HG03442 (cell line): ENCODE measurements at regions not wholly inside any gene's neighbourhood (a gene's known extent, or its start where the extent isn't known, plus 50 kb on each side); places are given as distances from the start of the nearest gene placed in this dataset.

Experiments
- ATAC-seq: cut with Tn5 transposase; IDR thresholded peaks from one replicate; pipeline ENCODE4 v1.9.1; 2021; ENCODE audit warnings: mild to moderate bottlenecking, moderate library complexity; ENCODE audit not compliant: unreplicated experiment

GRCh38 chr18:76771192-76771799 is 51.1 kb upstream of the ZNF236 start:
- ATAC-seq = no peak

- no peak for ATAC-seq
These were observed 54.4 kb upstream of the ZNF236 start for GRCh38 chr18:76767954-76768353.

GRCh38 chr18:76766429-76766828 is 55.9 kb upstream of the ZNF236 start:
- ATAC-seq = no peak

GRCh38 chr18:76765649-76766048 is 56.7 kb upstream of the ZNF236 start:
- no peak for ATAC-seq

- ATAC-seq = no peak
These were observed 58.0 kb upstream of the ZNF236 start for GRCh38 chr18:76764291-76764901.

- no peak for ATAC-seq
These were observed 63.3 kb upstream of the ZNF236 start for GRCh38 chr18:76759056-76759455.

GRCh38 chr18:76757925-76758324 is 64.4 kb upstream of the ZNF236 start:
- no peak for ATAC-seq

- ATAC-seq = no peak
These were observed 65.0 kb upstream of the ZNF236 start for GRCh38 chr18:76757335-76757734.

GRCh38 chr18:76756531-76757253 is 65.7 kb upstream of the ZNF236 start:
- no peak for ATAC-seq

GRCh38 chr18:76754351-76754750 is 68.0 kb upstream of the ZNF236 start:
- no peak for ATAC-seq

GRCh38 chr18:76752400-76752799 is 70.0 kb upstream of the ZNF236 start:
- no peak for ATAC-seq

- no peak for ATAC-seq
These were observed 71.2 kb upstream of the ZNF236 start for GRCh38 chr18:76750917-76751890.

GRCh38 chr18:76750269-76750668 is 72.1 kb upstream of the ZNF236 start:
- ATAC-seq = no peak

GRCh38 chr18:76747676-76748075 is 74.7 kb upstream of the ZNF236 start:
- ATAC-seq = no peak

- ATAC-seq = no peak
These were observed 81.0 kb upstream of the ZNF236 start for GRCh38 chr18:76741346-76741745.

- no peak for ATAC-seq
These were observed 86.0 kb upstream of the ZNF236 start for GRCh38 chr18:76736309-76736708.

- no peak for ATAC-seq
These were observed 91.5 kb upstream of the ZNF236 start for GRCh38 chr18:76730901-76731300.

GRCh38 chr18:76727589-76727988 is 94.8 kb upstream of the ZNF236 start:
- no peak for ATAC-seq

- ATAC-seq = no peak
These were observed 96.9 kb upstream of the ZNF236 start for GRCh38 chr18:76725445-76725844.

GRCh38 chr18:76722224-76723061 is 99.9 kb upstream of the ZNF236 start:
- no peak for ATAC-seq
